IMR-90 (cell line): ENCODE measurements at regions not wholly inside any gene's neighbourhood (a gene's known extent, or its start where the extent isn't known, plus 50 kb on each side); places are given as distances from the start of the nearest gene placed in this dataset.

Source experiments
- ATAC-seq: fragments of 200-7000 bp; cut with Tn5 transposase; 2 replicates; pipeline ENCODE4 v1.9.1; 2020; ENCODE audit warnings: low read depth, mild to moderate bottlenecking, moderate library complexity
- BruUV-seq: library from RNA; stranded (reverse); fragments of 400-500 nt; replicated peaks from 2 replicates; lab custom pipeline; 2021; lab: Mats Ljungman, UMichigan
- CTCF ChIA-PET: fragments of 300-600 bp; formaldehyde crosslinking; extraction: SDS; loops from one replicate; lab custom pipeline; 2021; ENCODE audit warnings: antibody characterized with exemption; lab: Yijun Ruan, JAX
- POLR2A ChIA-PET: fragments of 300-600 bp; sonication (Branson Sonifier 250); formaldehyde crosslinking; loops from one replicate; lab custom pipeline; 2022; ENCODE audit warnings: antibody characterized with exemption; ENCODE audit not compliant: unreplicated experiment; lab: Charles Lee
- DNase-seq: peaks from one replicate; pipeline ENCODE4 v3.0.0; 2013
- H2AFZ ChIP-seq: replicated peaks from 2 replicates; pipeline ENCODE3; 2013; ENCODE audit warnings: low read length, mild to moderate bottlenecking; ENCODE audit not compliant: poor library complexity
- H2AK5ac ChIP-seq: 2 replicates; pipeline ENCODE4 v1.6.1; 2013; ENCODE audit warnings: low read depth, low read length, inconsistent platforms
- H2AK9ac ChIP-seq: replicated peaks from 2 replicates; pipeline ENCODE3; 2013; ENCODE audit warnings: mild to moderate bottlenecking, low read depth, low read length, moderate library complexity; ENCODE audit not compliant: poor library complexity
- H2BK120ac ChIP-seq: 2 replicates; pipeline ENCODE4 v1.6.1; 2013; ENCODE audit warnings: low read depth, low read length, inconsistent platforms
- H2BK15ac ChIP-seq: 3 replicates; pipeline ENCODE4 v1.6.1; 2013; ENCODE audit warnings: low read depth, low read length, inconsistent platforms
- H2BK20ac ChIP-seq: 2 replicates; pipeline ENCODE4 v1.6.1; 2013; ENCODE audit warnings: low read depth, mild to moderate bottlenecking, inconsistent platforms, low read length, moderate library complexity
- H2BK5ac ChIP-seq: 2 replicates; pipeline ENCODE4 v1.6.1; 2013; ENCODE audit warnings: mild to moderate bottlenecking, low read depth, low read length, inconsistent platforms; ENCODE audit not compliant: poor library complexity, severe bottlenecking
- H3K14ac ChIP-seq: replicated peaks from 2 replicates; pipeline ENCODE4 v1.6.1; 2013; ENCODE audit warnings: low read depth, low read length, inconsistent platforms
- H3K18ac ChIP-seq: 2 replicates; pipeline ENCODE4 v1.6.1; 2013; ENCODE audit warnings: low read depth, low read length, control low read depth
- H3K23ac ChIP-seq: 2 replicates; pipeline ENCODE4 v1.6.1; 2013; ENCODE audit warnings: low read depth, low read length, inconsistent platforms
- H3K27ac ChIP-seq: 2 replicates; pipeline ENCODE4 v1.5.1; 2013; ENCODE audit warnings: mild to moderate bottlenecking, control low read depth, low read length; ENCODE audit not compliant: insufficient read depth
- H3K27me3 ChIP-seq: 2 replicates; pipeline ENCODE4 v1.6.1; 2013; ENCODE audit warnings: low read length; ENCODE audit not compliant: control insufficient read depth, insufficient read depth
- H3K36me3 ChIP-seq: 2 replicates; pipeline ENCODE4 v1.6.1; 2013; ENCODE audit warnings: low read length, mixed read lengths; ENCODE audit not compliant: control insufficient read depth, insufficient read depth
- H3K4ac ChIP-seq: 2 replicates; pipeline ENCODE4 v1.6.1; 2013; ENCODE audit warnings: low read depth, low read length, inconsistent platforms
- H3K4me1 ChIP-seq: 2 replicates; pipeline ENCODE4 v1.6.1; 2013; ENCODE audit warnings: low read length, mixed read lengths; ENCODE audit not compliant: control insufficient read depth, insufficient read depth
- H3K4me2 ChIP-seq: 2 replicates; pipeline ENCODE4 v1.6.1; 2013; ENCODE audit warnings: low read depth, mild to moderate bottlenecking, control low read depth, low read length, moderate library complexity
- H3K4me3 ChIP-seq: 2 replicates; pipeline ENCODE4 v1.5.1; 2013; ENCODE audit warnings: low read depth, mild to moderate bottlenecking, control low read depth, low read length, moderate library complexity; ENCODE audit not compliant: insufficient read depth
- H3K56ac ChIP-seq: 2 replicates; pipeline ENCODE4 v1.6.1; 2013; ENCODE audit warnings: low read length, inconsistent platforms; ENCODE audit not compliant: insufficient read depth; ENCODE audit errors: extremely low read depth
- H3K79me1 ChIP-seq, 2 experiments: 2 replicates each; pipeline ENCODE4 v1.6.1; 2013; ENCODE audit warnings: low read length in 2 of 2, inconsistent platforms in 1 of 2, low read depth in 1 of 2
- H3K9ac ChIP-seq: 2 replicates; pipeline ENCODE4 v1.6.1; 2013; ENCODE audit warnings: low read depth, low read length, control low read depth
- H3K9me1 ChIP-seq: 2 replicates; pipeline ENCODE4 v1.6.1; 2013; ENCODE audit warnings: low read length, inconsistent platforms; ENCODE audit not compliant: insufficient read depth
- H3K9me3 ChIP-seq: 2 replicates; pipeline ENCODE4 v1.6.1; 2013; ENCODE audit warnings: low read length; ENCODE audit not compliant: control insufficient read depth, insufficient read depth
- H4K20me1 ChIP-seq: 2 replicates; pipeline ENCODE4 v1.6.1; 2013; ENCODE audit warnings: low read length, inconsistent platforms; ENCODE audit not compliant: insufficient read depth
- H4K5ac ChIP-seq: 2 replicates; pipeline ENCODE4 v1.6.1; 2013; ENCODE audit warnings: mild to moderate bottlenecking, low read depth, low read length, control low read depth
- H4K8ac ChIP-seq, 2 experiments: 2 replicates each; pipeline ENCODE4 v1.6.1; 2013; ENCODE audit warnings: low read depth in 2 of 2, low read length in 2 of 2, control low read depth in 1 of 2, inconsistent platforms in 1 of 2
- H4K91ac ChIP-seq: 2 replicates; pipeline ENCODE4 v1.6.1; 2013; ENCODE audit warnings: low read depth, low read length, inconsistent platforms; ENCODE audit not compliant: insufficient read depth
- MAFK ChIP-seq: IDR thresholded peaks from 2 replicates; pipeline ENCODE4 v1.6.1; 2012; ENCODE audit warnings: low read depth, low read length, improper control_type of control experiment
- MAZ ChIP-seq: IDR thresholded peaks from 2 replicates; pipeline ENCODE4 v1.6.1; 2012; ENCODE audit warnings: low read depth, mild to moderate bottlenecking, low read length, improper control_type of control experiment, moderate library complexity, borderline replicate concordance
- NFE2L2 ChIP-seq: fragments of 150-350 bp; IDR thresholded peaks from 2 replicates; pipeline ENCODE4 v1.6.1; 2016; ENCODE audit warnings: low read depth, mild to moderate bottlenecking, low read length
- RFX5 ChIP-seq: IDR thresholded peaks from 2 replicates; pipeline ENCODE4 v1.8.0; 2012; ENCODE audit warnings: low read depth, mild to moderate bottlenecking, low read length, moderate library complexity
- WGBS, 2 experiments: methylation state at CpG; one replicate each; pipeline versions ENCODE4 v1.1.5 to v1.1.7; 2013; ENCODE audit warnings: missing lambda C conversion rate in 2 of 2; ENCODE audit not compliant: insufficient read length in 1 of 2; ENCODE audit errors: extremely low coverage in 2 of 2; 5-methylcytosine and 5-hydroxymethylcytosine counted together
- dilution Hi-C: fragments of 300-500 bp; cut with HindIII; formaldehyde crosslinking; loops from one replicate; pipeline ENCODE4 v1.14.3; 2018; ENCODE audit warnings: low sequenced_read_pairs; ENCODE audit not compliant: unreplicated experiment
- in situ Hi-C: fragments of 300-500 bp; cut with MboI; formaldehyde crosslinking; loops from 3 replicates; pipeline ENCODE4 v1.14.3; 2019; ENCODE audit warnings: low sequenced_read_pairs, inconsistent platforms, mixed read lengths
- intact Hi-C: fragments of 100-400 bp; cut with micrococcal nuclease; formaldehyde crosslinking; loops from 2 replicates; pipeline ENCODE4 v1.10.0; 2022

- H3K4me3 ChIP-seq, result no peak overlapping the region
- H3K27ac ChIP-seq, result no peak overlapping the region
- DNase-seq (no peak), ATAC-seq (no peak)
- H3K9me1 ChIP-seq, result no peaks in the 10 kb centered on the region
- TF ChIP-seq NFE2L2 (no peak), RFX5 (no peak), MAZ (no peak), MAFK (no peak)
- no peaks in the 10 kb centered on the region for H3K79me1 ChIP-seq
- in situ Hi-C loops (no loop called here), dilution Hi-C loops (no loop called here), intact Hi-C loops (no loop called here)
- H3K4me2 ChIP-seq, result no peak overlapping the region
- no peak overlapping the region for H3K18ac ChIP-seq
- H4K20me1 ChIP-seq, result no peaks in the 10 kb centered on the region
- H3K4ac ChIP-seq, result no peak overlapping the region
- no peak overlapping the region for H2BK15ac ChIP-seq
- no peak overlapping the region for H2AK9ac ChIP-seq
- H3K36me3 ChIP-seq, result no peaks in the 10 kb centered on the region
- H3K14ac ChIP-seq, result no peak overlapping the region
- H2BK20ac ChIP-seq, result no peak overlapping the region
- no peak overlapping the region for H2BK120ac ChIP-seq
- no TSS peak for BruUV-seq
- H3K4me1 ChIP-seq, result peaks cover 5% of the 10 kb centered on the region
- no CpG with 5 or more reads among the region's 3 CpGs for WGBS, 2 experiments
- no peak overlapping the region for H2BK5ac ChIP-seq
- H3K9ac ChIP-seq, result no peak overlapping the region
- no peak overlapping the region for H3K23ac ChIP-seq
- no peak overlapping the region for H3K56ac ChIP-seq
- H4K8ac ChIP-seq, result no peak overlapping the region
- H4K91ac ChIP-seq, result no peak overlapping the region
- peaks cover 5% of the 10 kb centered on the region; the same call in 1 of the 2 replicates for H3K9me3 ChIP-seq
- no peak overlapping the region for H2AK5ac ChIP-seq
- no peak overlapping the region for H2AFZ ChIP-seq
- no peak overlapping the region for H4K5ac ChIP-seq
- ChIA-PET POLR2A (no interaction called here), CTCF (no interaction called here)
- no peaks in the 10 kb centered on the region for H3K27me3 ChIP-seq
Measured at GRCh38 chr1:79326875-79327274, 320.3 kb upstream of the ADGRL4 start.
